HL-60 (cell line): ENCODE measurements at regions not wholly inside any gene's neighbourhood (a gene's known extent, or its start where the extent isn't known, plus 50 kb on each side); places are given as distances from the start of the nearest gene placed in this dataset.

Experiments
- CTCF ChIP-seq: IDR thresholded peaks from one replicate; pipeline ENCODE4 v1.5.1; 2011; ENCODE audit warnings: low read length, control low read depth, inconsistent platforms; ENCODE audit not compliant: insufficient read depth
- GABPA ChIP-seq: IDR thresholded peaks from 2 replicates; pipeline ENCODE4 v1.6.1; 2012; ENCODE audit warnings: low read depth
- POLR2AphosphoS5 ChIP-seq: IDR thresholded peaks from 2 replicates; pipeline ENCODE4 v1.6.1; 2012; ENCODE audit warnings: low read depth
- TF ChIP-seq, protein P1 (sequence below): IDR thresholded peaks from 2 replicates; pipeline ENCODE4 v1.6.1; 2012; ENCODE audit warnings: low read depth; ENCODE audit not compliant: insufficient replicate concordance

DNA sequence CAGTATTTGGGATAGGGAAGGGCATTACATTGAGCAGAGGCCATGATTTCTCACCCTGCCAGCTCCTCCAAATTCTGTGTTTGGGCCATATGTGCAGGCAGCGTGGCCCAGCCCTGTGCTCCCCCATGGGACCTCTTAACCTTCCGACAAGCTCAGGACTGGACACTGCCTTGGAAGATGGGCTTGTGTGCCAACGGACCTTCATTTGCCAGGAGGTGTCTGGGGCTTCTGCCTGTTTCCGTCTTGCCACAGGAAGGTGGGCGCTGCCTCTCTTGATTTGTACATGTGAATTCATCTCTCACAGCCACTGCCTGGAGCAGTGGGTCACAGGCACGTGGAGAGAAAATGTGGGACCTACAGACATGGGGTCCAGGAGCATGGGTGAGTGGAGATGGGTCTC is 272.6 kb downstream of the CCSER2 start:
- no peak for TF ChIP-seq POLR2AphosphoS5
- TF ChIP-seq CTCF: no peak
- TF ChIP-seq, protein P1, sequence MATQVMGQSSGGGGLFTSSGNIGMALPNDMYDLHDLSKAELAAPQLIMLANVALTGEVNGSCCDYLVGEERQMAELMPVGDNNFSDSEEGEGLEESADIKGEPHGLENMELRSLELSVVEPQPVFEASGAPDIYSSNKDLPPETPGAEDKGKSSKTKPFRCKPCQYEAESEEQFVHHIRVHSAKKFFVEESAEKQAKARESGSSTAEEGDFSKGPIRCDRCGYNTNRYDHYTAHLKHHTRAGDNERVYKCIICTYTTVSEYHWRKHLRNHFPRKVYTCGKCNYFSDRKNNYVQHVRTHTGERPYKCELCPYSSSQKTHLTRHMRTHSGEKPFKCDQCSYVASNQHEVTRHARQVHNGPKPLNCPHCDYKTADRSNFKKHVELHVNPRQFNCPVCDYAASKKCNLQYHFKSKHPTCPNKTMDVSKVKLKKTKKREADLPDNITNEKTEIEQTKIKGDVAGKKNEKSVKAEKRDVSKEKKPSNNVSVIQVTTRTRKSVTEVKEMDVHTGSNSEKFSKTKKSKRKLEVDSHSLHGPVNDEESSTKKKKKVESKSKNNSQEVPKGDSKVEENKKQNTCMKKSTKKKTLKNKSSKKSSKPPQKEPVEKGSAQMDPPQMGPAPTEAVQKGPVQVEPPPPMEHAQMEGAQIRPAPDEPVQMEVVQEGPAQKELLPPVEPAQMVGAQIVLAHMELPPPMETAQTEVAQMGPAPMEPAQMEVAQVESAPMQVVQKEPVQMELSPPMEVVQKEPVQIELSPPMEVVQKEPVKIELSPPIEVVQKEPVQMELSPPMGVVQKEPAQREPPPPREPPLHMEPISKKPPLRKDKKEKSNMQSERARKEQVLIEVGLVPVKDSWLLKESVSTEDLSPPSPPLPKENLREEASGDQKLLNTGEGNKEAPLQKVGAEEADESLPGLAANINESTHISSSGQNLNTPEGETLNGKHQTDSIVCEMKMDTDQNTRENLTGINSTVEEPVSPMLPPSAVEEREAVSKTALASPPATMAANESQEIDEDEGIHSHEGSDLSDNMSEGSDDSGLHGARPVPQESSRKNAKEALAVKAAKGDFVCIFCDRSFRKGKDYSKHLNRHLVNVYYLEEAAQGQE: no peak
- TF ChIP-seq GABPA: no peak
